GM10248 (cell line): ENCODE measurements at regions not wholly inside any gene's neighbourhood (a gene's known extent, or its start where the extent isn't known, plus 50 kb on each side); places are given as distances from the start of the nearest gene placed in this dataset.

ENCODE experiments used
- CTCF ChIA-PET: fragments of 300-600 bp; sonication (Branson Sonifier 250); formaldehyde crosslinking; extraction: SDS; loops from one replicate; lab custom pipeline; 2021; ENCODE audit warnings: antibody characterized with exemption; lab: Yijun Ruan, JAX
- POLR2A ChIA-PET: fragments of 350-650 bp; sonication (Branson Sonifier 250); formaldehyde crosslinking; extraction: SDS; loops from one replicate; lab custom pipeline; 2020; ENCODE audit warnings: antibody characterized with exemption; lab: Yijun Ruan, JAX
- DNase-seq: peaks from one replicate; pipeline ENCODE4 v3.0.0; 2012; ENCODE audit errors: extremely low spot score
- TF ChIP-seq, protein P1 (sequence below): IDR thresholded peaks from 2 replicates; pipeline ENCODE4 v1.5.1; 2012; ENCODE audit warnings: mild to moderate bottlenecking, low read depth; ENCODE audit errors: extremely low read depth, missing control alignments, control extremely low read depth

DNA sequence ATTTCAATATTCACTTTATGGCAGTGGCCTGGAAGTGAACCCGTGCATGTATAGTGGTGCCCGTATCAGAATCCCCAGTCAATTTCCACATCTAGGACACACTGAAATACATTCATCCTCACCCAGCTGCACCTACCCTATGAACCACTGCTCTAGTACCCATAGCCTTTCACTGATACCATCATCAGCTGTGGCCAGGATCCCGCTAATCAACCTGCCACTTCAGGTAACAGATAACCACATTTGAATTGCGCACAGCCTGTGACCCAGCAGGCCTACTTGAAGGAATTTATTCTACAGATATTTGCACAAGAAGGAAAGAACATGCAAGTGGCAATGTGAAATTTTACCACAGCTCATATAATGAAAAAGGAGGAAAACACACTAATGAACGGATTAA, 161.0 kb upstream of the CCDC54 start:
- TF ChIP-seq, protein P1, sequence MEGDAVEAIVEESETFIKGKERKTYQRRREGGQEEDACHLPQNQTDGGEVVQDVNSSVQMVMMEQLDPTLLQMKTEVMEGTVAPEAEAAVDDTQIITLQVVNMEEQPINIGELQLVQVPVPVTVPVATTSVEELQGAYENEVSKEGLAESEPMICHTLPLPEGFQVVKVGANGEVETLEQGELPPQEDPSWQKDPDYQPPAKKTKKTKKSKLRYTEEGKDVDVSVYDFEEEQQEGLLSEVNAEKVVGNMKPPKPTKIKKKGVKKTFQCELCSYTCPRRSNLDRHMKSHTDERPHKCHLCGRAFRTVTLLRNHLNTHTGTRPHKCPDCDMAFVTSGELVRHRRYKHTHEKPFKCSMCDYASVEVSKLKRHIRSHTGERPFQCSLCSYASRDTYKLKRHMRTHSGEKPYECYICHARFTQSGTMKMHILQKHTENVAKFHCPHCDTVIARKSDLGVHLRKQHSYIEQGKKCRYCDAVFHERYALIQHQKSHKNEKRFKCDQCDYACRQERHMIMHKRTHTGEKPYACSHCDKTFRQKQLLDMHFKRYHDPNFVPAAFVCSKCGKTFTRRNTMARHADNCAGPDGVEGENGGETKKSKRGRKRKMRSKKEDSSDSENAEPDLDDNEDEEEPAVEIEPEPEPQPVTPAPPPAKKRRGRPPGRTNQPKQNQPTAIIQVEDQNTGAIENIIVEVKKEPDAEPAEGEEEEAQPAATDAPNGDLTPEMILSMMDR = no peak
- ChIA-PET CTCF (interaction anchor here (0.9 to 1.3 kb wide), 4 partner anchors 9 to 18 kb away, joined by 3 read pairs; no protein-coding TSS in a partner anchor), POLR2A (no interaction called here)
- no peak for DNase-seq

DNA sequence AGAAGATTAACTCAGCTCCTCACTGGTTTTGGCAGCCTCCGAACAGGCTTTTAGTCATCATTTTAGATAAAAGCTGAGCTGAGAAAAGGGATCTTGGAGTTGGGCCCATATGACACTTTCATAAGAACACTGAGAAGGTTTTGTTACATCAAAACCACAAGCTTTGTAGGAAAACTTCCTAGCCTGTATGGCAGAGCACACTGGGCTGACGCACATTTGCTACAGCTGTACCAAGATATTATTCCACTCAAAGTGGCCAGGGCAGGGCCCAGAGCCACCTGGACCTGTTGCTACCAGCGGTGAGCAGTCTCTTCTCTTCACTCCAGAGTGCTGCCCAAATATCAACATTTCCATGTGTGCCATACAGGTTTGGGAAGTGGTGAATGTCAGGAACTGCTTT, 160.5 kb upstream of the CCDC54 start:
- POLR2A ChIA-PET = no interaction called here
- TF ChIP-seq, protein P1 = no peak
- DNase-seq = no peak
- CTCF ChIA-PET = interaction anchor here (0.9 to 1.3 kb wide), 4 partner anchors 8 to 18 kb away, joined by 3 read pairs; no protein-coding TSS in a partner anchor

- POLR2A ChIA-PET = no interaction called here
- TF ChIP-seq, protein P1 = no peak
Measured at GRCh38 chr3:107217172-107217571, 160.1 kb upstream of the CCDC54 start.

DNA sequence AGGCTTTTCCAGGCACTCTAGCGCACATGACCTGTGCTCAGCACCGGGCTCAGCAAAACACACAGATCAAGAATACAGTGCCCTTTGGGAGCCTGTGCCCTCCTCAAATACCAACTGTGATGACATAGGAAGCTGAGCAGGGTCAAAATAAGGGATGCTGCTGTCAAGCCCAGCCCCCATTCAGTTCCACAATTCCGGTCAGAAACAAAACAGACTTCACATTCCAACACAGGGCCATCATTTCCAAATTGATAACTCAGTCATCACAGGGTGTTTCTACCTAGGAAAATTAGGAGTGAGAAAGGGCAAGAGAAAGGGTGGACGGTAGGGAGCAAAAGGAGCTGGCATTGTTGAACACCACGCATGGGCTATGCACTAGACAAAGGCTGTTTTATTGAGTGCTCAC, 158.4 kb upstream of the CCDC54 start:
- POLR2A ChIA-PET = no interaction called here
- CTCF ChIA-PET = interaction anchor here (0.7 to 2.5 kb wide), 2 partner anchors 11 to 17 kb away, joined by 3 to 14 read pairs; no protein-coding TSS in a partner anchor

More at GRCh38 chr3:107217172-107217571, 160.1 kb upstream of the CCDC54 start:
- CTCF ChIA-PET = no interaction called here
- no peak for DNase-seq

GRCh38 chr3:107220538-107220937, 156.7 kb upstream of the CCDC54 start:
- ChIA-PET CTCF (interaction anchor here (1.5 to 2.5 kb wide), 2 partner anchors 14 to 15 kb away, joined by 5 to 14 read pairs; no protein-coding TSS in a partner anchor), POLR2A (no interaction called here)
- no peak for DNase-seq
- TF ChIP-seq, protein P1 = no peak

More for the DNA sequence above, 158.4 kb upstream of the CCDC54 start:
- no peak for DNase-seq
- TF ChIP-seq, protein P1 = no peak

DNA sequence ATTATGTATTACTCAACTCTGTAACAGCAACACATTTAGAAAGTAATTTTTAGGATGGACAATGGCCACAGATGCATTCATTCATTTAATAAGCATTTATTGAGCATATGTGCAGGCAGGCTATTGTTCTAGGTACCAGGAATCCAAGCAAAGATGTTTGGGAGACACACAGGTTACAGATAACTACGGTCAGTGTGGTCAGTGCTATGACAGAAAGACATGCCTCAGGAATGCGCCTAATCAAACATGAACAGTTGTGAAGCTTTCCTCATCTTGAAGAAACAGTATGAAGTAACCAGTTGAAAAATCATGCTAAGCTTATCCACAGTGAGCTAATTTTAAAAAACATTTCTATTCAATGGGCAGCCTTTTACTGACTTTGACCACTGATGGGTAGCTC, 155.4 kb upstream of the CCDC54 start:
- DNase-seq = no peak
- TF ChIP-seq, protein P1 = no peak
- CTCF ChIA-PET = interaction anchor here (1.7 to 2.2 kb wide), 2 partner anchors 14 to 15 kb away, joined by 5 to 10 read pairs; no protein-coding TSS in a partner anchor
- POLR2A ChIA-PET = no interaction called here

DNA sequence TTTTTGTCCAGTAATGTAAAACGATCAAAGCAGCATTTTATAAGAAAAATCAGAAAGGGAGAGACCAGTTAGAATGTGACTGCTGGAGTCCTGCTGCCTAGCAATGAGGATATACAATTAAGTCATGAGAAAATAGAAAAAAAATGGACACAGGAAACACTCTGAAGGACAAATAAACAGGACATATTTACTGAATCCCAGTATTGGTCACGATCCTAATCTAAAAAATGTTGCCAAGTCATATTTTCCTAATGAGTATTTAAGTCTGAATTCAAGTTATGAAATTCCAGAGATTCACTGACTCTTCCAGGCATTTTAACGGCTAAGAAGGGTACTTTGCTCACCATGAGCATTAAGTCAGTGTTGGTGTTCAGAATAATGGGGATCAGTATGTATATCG, 154.3 kb upstream of the CCDC54 start:
- POLR2A ChIA-PET = no interaction called here
- CTCF ChIA-PET = interaction anchor here (1.7 to 2.2 kb wide), 2 partner anchors 13 to 16 kb away, joined by 5 to 10 read pairs; no protein-coding TSS in a partner anchor
- TF ChIP-seq, protein P1 = no peak
- DNase-seq = no peak
